Fibroblast of lung (primary cell): ENCODE measurements at regions not wholly inside any gene's neighbourhood (a gene's known extent, or its start where the extent isn't known, plus 50 kb on each side); places are given as distances from the start of the nearest gene placed in this dataset.
"Not testable (repeated sequence)": the region's sequence is repeated elsewhere in the genome, so short reads cannot be mapped to it uniquely, and the experiment has no call there.

ENCODE experiments used
- EZH2 ChIP-seq: IDR thresholded peaks from 2 replicates; pipeline ENCODE4 v1.5.1; 2012; ENCODE audit warnings: low read length, control low read depth, mild to moderate bottlenecking; ENCODE audit errors: missing control alignments
- TF ChIP-seq, protein P1 (sequence below), 2 donors: IDR thresholded peaks in 1 of 2; conservative IDR thresholded peaks in 1 of 2; 1 replicate in 1 of 2; 2 replicates in 1 of 2; pipeline ENCODE4 v1.5.1; 2011 to 2012; ENCODE audit warnings: low read length in 2 of 2, control low read depth in 1 of 2, inconsistent platforms in 1 of 2, low read depth in 1 of 2, mild to moderate bottlenecking in 1 of 2

- TF ChIP-seq, protein P1, sequence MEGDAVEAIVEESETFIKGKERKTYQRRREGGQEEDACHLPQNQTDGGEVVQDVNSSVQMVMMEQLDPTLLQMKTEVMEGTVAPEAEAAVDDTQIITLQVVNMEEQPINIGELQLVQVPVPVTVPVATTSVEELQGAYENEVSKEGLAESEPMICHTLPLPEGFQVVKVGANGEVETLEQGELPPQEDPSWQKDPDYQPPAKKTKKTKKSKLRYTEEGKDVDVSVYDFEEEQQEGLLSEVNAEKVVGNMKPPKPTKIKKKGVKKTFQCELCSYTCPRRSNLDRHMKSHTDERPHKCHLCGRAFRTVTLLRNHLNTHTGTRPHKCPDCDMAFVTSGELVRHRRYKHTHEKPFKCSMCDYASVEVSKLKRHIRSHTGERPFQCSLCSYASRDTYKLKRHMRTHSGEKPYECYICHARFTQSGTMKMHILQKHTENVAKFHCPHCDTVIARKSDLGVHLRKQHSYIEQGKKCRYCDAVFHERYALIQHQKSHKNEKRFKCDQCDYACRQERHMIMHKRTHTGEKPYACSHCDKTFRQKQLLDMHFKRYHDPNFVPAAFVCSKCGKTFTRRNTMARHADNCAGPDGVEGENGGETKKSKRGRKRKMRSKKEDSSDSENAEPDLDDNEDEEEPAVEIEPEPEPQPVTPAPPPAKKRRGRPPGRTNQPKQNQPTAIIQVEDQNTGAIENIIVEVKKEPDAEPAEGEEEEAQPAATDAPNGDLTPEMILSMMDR (conservative IDR thresholded peaks at IDR 0.05 in 1 of 2, IDR thresholded peaks at IDR 0.05 in 1 of 2; ENCODE audit: low read depth in 1 of 2, low read length in 2 of 2): not testable (repeated sequence)
- not testable (repeated sequence) for TF ChIP-seq EZH2
Measured at GRCh38 chr20:25797062-25797461, 100.4 kb upstream of the ZNF337 start.
